CD8-positive, alpha-beta memory T cell (primary cell): ENCODE measurements at regions not wholly inside any gene's neighbourhood (a gene's known extent, or its start where the extent isn't known, plus 50 kb on each side); places are given as distances from the start of the nearest gene placed in this dataset.

ENCODE experiments used
- CTCF ChIA-PET: fragments of 350-600 bp; sonication (Branson Sonifier 250); formaldehyde crosslinking; loops from one replicate; lab custom pipeline; 2021; ENCODE audit warnings: antibody characterized with exemption; lab: Charles Lee
- POLR2A ChIA-PET: fragments of 350-600 bp; sonication (Branson Sonifier 250); formaldehyde crosslinking; loops from one replicate; lab custom pipeline; 2021; ENCODE audit warnings: antibody characterized with exemption; lab: Charles Lee
- DNase-seq, 5 donors: peaks; one replicate each; pipeline versions ENCODE4 v3.0.0 to v3.0.0-alpha.2; 2020 to 2022; ENCODE audit warnings: mixed read lengths in 1 of 5
- H3K27ac ChIP-seq: one replicate; pipeline ENCODE4 v1.7.0; 2013; ENCODE audit warnings: low read depth, mild to moderate bottlenecking, low read length, moderate library complexity
- H3K27me3 ChIP-seq: 2 replicates; pipeline ENCODE4 v1.7.0; 2013; ENCODE audit warnings: low read length, mild to moderate bottlenecking; ENCODE audit not compliant: insufficient read depth, poor library complexity, severe bottlenecking
- H3K36me3 ChIP-seq: 2 replicates; pipeline ENCODE4 v1.7.0; 2013; ENCODE audit warnings: mild to moderate bottlenecking, low read length, moderate library complexity; ENCODE audit not compliant: insufficient read depth
- H3K4me1 ChIP-seq: 2 replicates; pipeline ENCODE4 v1.7.0; 2013; ENCODE audit warnings: mild to moderate bottlenecking, low read length, moderate library complexity; ENCODE audit not compliant: insufficient read depth
- H3K4me3 ChIP-seq: 2 replicates; pipeline ENCODE4 v1.7.0; 2013; ENCODE audit warnings: mild to moderate bottlenecking, low read length
- H3K9me3 ChIP-seq: 2 replicates; pipeline ENCODE4 v1.7.0; 2013; ENCODE audit warnings: mild to moderate bottlenecking, low read length
- H3K27ac Mint-ChIP-seq, 8 donors: one replicate each; pipeline ENCODE4 v1.8.0; 2020 to 2021; ENCODE audit warnings: mixed read lengths in 8 of 8, mild to moderate bottlenecking in 6 of 8, inconsistent platforms in 3 of 8, moderate library complexity in 3 of 8
- H3K27me3 Mint-ChIP-seq, 2 donors: one replicate each; pipeline ENCODE4 v1.8.0; 2020 to 2021; ENCODE audit warnings: mixed read lengths in 2 of 2, mild to moderate bottlenecking in 1 of 2, moderate library complexity in 1 of 2
- H3K36me3 Mint-ChIP-seq, 3 donors: one replicate each; pipeline ENCODE4 v1.8.0; 2020 to 2021; ENCODE audit warnings: mixed read lengths in 3 of 3, inconsistent platforms in 1 of 3, mild to moderate bottlenecking in 1 of 3
- H3K4me1 Mint-ChIP-seq, 3 donors: one replicate each; pipeline ENCODE4 v1.8.0; 2020 to 2021; ENCODE audit warnings: mixed read lengths in 3 of 3, inconsistent platforms in 1 of 3, mild to moderate bottlenecking in 1 of 3
- H3K4me3 Mint-ChIP-seq, 7 donors: one replicate each; pipeline ENCODE4 v1.8.0; 2020 to 2021; ENCODE audit warnings: mixed read lengths in 7 of 7, mild to moderate bottlenecking in 6 of 7, moderate library complexity in 4 of 7, inconsistent platforms in 2 of 7
- H3K9me3 Mint-ChIP-seq, 5 donors: one replicate each; pipeline ENCODE4 v1.8.0; 2020 to 2022; ENCODE audit warnings: mixed read lengths in 5 of 5, mild to moderate bottlenecking in 3 of 5, moderate library complexity in 2 of 5, inconsistent platforms in 1 of 5

GRCh38 chr2:45293182-45293581, 283.9 kb upstream of the SIX2 start:
- Mint-ChIP-seq H3K4me1 (no peaks in the 10 kb centered on the region), H3K36me3 (peaks cover 0 to 1% (median 0%) of the 10 kb centered on the region in 3 donors), H3K9me3 (no peaks in the 10 kb centered on the region), H3K27ac (no peak overlapping the region), H3K4me3 (no peak overlapping the region), H3K27me3 (peaks cover 1 to 42% of the 10 kb centered on the region in 2 donors)
- Histone ChIP-seq H3K4me1 (no peaks in the 10 kb centered on the region), H3K9me3 (no peaks in the 10 kb centered on the region), H3K27ac (no peak overlapping the region), H3K4me3 (no peak overlapping the region), H3K36me3 (no peaks in the 10 kb centered on the region), H3K27me3 (no peaks in the 10 kb centered on the region)
- no peak for DNase-seq
- CTCF ChIA-PET = no interaction called here
- POLR2A ChIA-PET = no interaction called here

- H3K4me1 ChIP-seq = no peaks in the 10 kb centered on the region
- ChIA-PET CTCF (no interaction called here), POLR2A (no interaction called here)
- H3K27me3 ChIP-seq = no peaks in the 10 kb centered on the region
- H3K9me3 ChIP-seq = no peaks in the 10 kb centered on the region
- Mint-ChIP-seq H3K27me3 (peaks cover 0 to 43% of the 10 kb centered on the region in 2 donors), H3K4me1 (no peaks in the 10 kb centered on the region), H3K4me3 (no peak overlapping the region), H3K9me3 (peaks cover 0 to 2% (median 0%) of the 10 kb centered on the region in 5 donors), H3K27ac (no peak overlapping the region), H3K36me3 (peaks cover 0 to 1% (median 0%) of the 10 kb centered on the region in 3 donors)
- H3K36me3 ChIP-seq = no peaks in the 10 kb centered on the region
- H3K27ac ChIP-seq = no peak overlapping the region
- DNase-seq = no peak
- H3K4me3 ChIP-seq = no peak overlapping the region
Observed at GRCh38 chr2:45291296-45291701, 282.0 kb upstream of the SIX2 start.

GRCh38 chr2:45289997-45290709, 280.9 kb upstream of the SIX2 start:
- H3K27me3 Mint-ChIP-seq = peaks cover 0 to 34% of the 10 kb centered on the region in 2 donors
- peaks cover 0 to 1% (median 0%) of the 10 kb centered on the region in 3 donors for H3K36me3 Mint-ChIP-seq
- POLR2A ChIA-PET = no interaction called here
- CTCF ChIA-PET = no interaction called here
- no peak overlapping the region for H3K4me3 Mint-ChIP-seq
- H3K9me3 Mint-ChIP-seq = peaks cover 0 to 2% (median 0%) of the 10 kb centered on the region in 5 donors
- no peak overlapping the region for H3K4me3 ChIP-seq
- DNase-seq = no peak
- no peak overlapping the region for H3K27ac Mint-ChIP-seq
- H3K27ac ChIP-seq = no peak overlapping the region
- no peaks in the 10 kb centered on the region for H3K4me1 Mint-ChIP-seq
- no peaks in the 10 kb centered on the region for H3K36me3 ChIP-seq
- no peaks in the 10 kb centered on the region for H3K27me3 ChIP-seq
- no peaks in the 10 kb centered on the region for H3K4me1 ChIP-seq
- H3K9me3 ChIP-seq = no peaks in the 10 kb centered on the region

GRCh38 chr2:45288532-45289417, 279.5 kb upstream of the SIX2 start:
- POLR2A ChIA-PET = no interaction called here
- H3K4me1 Mint-ChIP-seq = no peaks in the 10 kb centered on the region
- no peak overlapping the region for H3K27ac Mint-ChIP-seq

GRCh38 chr2:45287045-45287444, 277.8 kb upstream of the SIX2 start:
- DNase-seq = no peak
- Mint-ChIP-seq H3K4me1 (no peaks in the 10 kb centered on the region), H3K4me3 (no peak overlapping the region), H3K9me3 (peaks cover 0 to 2% (median 0%) of the 10 kb centered on the region in 5 donors), H3K27ac (no peak overlapping the region), H3K36me3 (peaks cover 0 to 2% (median 0%) of the 10 kb centered on the region in 3 donors), H3K27me3 (peaks cover 0 to 11% of the 10 kb centered on the region in 2 donors)
- H3K36me3 ChIP-seq = no peaks in the 10 kb centered on the region
- H3K4me1 ChIP-seq = no peaks in the 10 kb centered on the region
- no peaks in the 10 kb centered on the region for H3K9me3 ChIP-seq
- POLR2A ChIA-PET = no interaction called here
- H3K27ac ChIP-seq = no peak overlapping the region
- no peaks in the 10 kb centered on the region for H3K27me3 ChIP-seq
- no peak overlapping the region for H3K4me3 ChIP-seq
- CTCF ChIA-PET = no interaction called here

More at GRCh38 chr2:45288532-45289417, 279.5 kb upstream of the SIX2 start:
- Histone ChIP-seq H3K4me3 (no peak overlapping the region), H3K9me3 (no peaks in the 10 kb centered on the region), H3K27me3 (no peaks in the 10 kb centered on the region), H3K36me3 (no peaks in the 10 kb centered on the region), H3K27ac (no peak overlapping the region), H3K4me1 (no peaks in the 10 kb centered on the region)
- CTCF ChIA-PET = no interaction called here
- H3K27me3 Mint-ChIP-seq = peaks cover 0 to 22% of the 10 kb centered on the region in 2 donors
- H3K9me3 Mint-ChIP-seq = peaks cover 0 to 2% (median 0%) of the 10 kb centered on the region in 5 donors
- peaks cover 0 to 1% (median 0%) of the 10 kb centered on the region in 3 donors for H3K36me3 Mint-ChIP-seq
- no peak overlapping the region for H3K4me3 Mint-ChIP-seq
- DNase-seq = no peak

GRCh38 chr2:45285771-45286390, 276.6 kb upstream of the SIX2 start:
- no peak overlapping the region for H3K27ac ChIP-seq
- no peaks in the 10 kb centered on the region for H3K36me3 ChIP-seq
- H3K9me3 Mint-ChIP-seq = peaks cover 0 to 2% (median 0%) of the 10 kb centered on the region in 5 donors
- ChIA-PET CTCF (no interaction called here), POLR2A (no interaction called here)
- H3K4me3 Mint-ChIP-seq = no peak overlapping the region
- no peaks in the 10 kb centered on the region for H3K4me1 ChIP-seq
- H3K27ac Mint-ChIP-seq = no peak overlapping the region
- peaks cover 0 to 2% (median 0%) of the 10 kb centered on the region in 3 donors for H3K36me3 Mint-ChIP-seq
- no peaks in the 10 kb centered on the region for H3K9me3 ChIP-seq
- H3K27me3 ChIP-seq = no peaks in the 10 kb centered on the region
- no peak for DNase-seq
- H3K27me3 Mint-ChIP-seq = peaks cover 2 to 9% of the 10 kb centered on the region in 2 donors
- H3K4me1 Mint-ChIP-seq = no peaks in the 10 kb centered on the region
- H3K4me3 ChIP-seq = no peak overlapping the region

- no peaks in the 10 kb centered on the region for H3K4me1 ChIP-seq
- no peaks in the 10 kb centered on the region for H3K27me3 ChIP-seq
- Mint-ChIP-seq H3K36me3 (peaks cover 0 to 2% (median 0%) of the 10 kb centered on the region in 3 donors), H3K4me1 (no peaks in the 10 kb centered on the region), H3K9me3 (peaks cover 0 to 2% (median 0%) of the 10 kb centered on the region in 5 donors), H3K27ac (no peak overlapping the region), H3K4me3 (no peak overlapping the region), H3K27me3 (peaks cover 3 to 9% of the 10 kb centered on the region in 2 donors)
- CTCF ChIA-PET = no interaction called here
- DNase-seq = no peak
- no peak overlapping the region for H3K27ac ChIP-seq
- POLR2A ChIA-PET = no interaction called here
- H3K9me3 ChIP-seq = no peaks in the 10 kb centered on the region
- no peak overlapping the region for H3K4me3 ChIP-seq
- H3K36me3 ChIP-seq = no peaks in the 10 kb centered on the region
Observed at GRCh38 chr2:45285311-45285710, 276.1 kb upstream of the SIX2 start.

- CTCF ChIA-PET = no interaction called here
- Histone ChIP-seq H3K36me3 (no peaks in the 10 kb centered on the region), H3K4me1 (no peaks in the 10 kb centered on the region), H3K4me3 (no peak overlapping the region), H3K27me3 (no peaks in the 10 kb centered on the region), H3K27ac (no peak overlapping the region), H3K9me3 (no peaks in the 10 kb centered on the region)
- Mint-ChIP-seq H3K27me3 (peaks cover 3 to 15% of the 10 kb centered on the region in 2 donors), H3K36me3 (peaks cover 0 to 2% (median 0%) of the 10 kb centered on the region in 3 donors), H3K9me3 (peaks cover 0 to 2% (median 0%) of the 10 kb centered on the region in 5 donors), H3K4me3 (no peak overlapping the region), H3K27ac (no peak overlapping the region), H3K4me1 (no peaks in the 10 kb centered on the region)
- POLR2A ChIA-PET = no interaction called here
- no peak for DNase-seq
Observed at GRCh38 chr2:45284621-45284995, 275.4 kb upstream of the SIX2 start.
